Left ventricle myocardium inferior (tissue), 1 donor: ENCODE measurements at regions not wholly inside any gene's neighbourhood (a gene's known extent, or its start where the extent isn't known, plus 50 kb on each side); places are given as distances from the start of the nearest gene placed in this dataset.

Experiments
- DNase-seq: peaks from one replicate; pipeline ENCODE4 v3.0.0-alpha.2; 2020
- H3K27ac ChIP-seq: fragments of 200-600 bp; replicated peaks from 2 replicates; pipeline ENCODE4 v1.8.0; 2021
- H3K27me3 ChIP-seq: fragments of 200-600 bp; 2 replicates; pipeline ENCODE4 v1.8.0; 2021; ENCODE audit warnings: low read depth
- H3K36me3 ChIP-seq: fragments of 200-600 bp; 2 replicates; pipeline ENCODE4 v1.8.0; 2021
- H3K4me1 ChIP-seq: fragments of 200-600 bp; 2 replicates; pipeline ENCODE4 v1.8.0; 2021
- H3K4me3 ChIP-seq: fragments of 200-600 bp; 2 replicates; pipeline ENCODE4 v1.8.0; 2021; ENCODE audit warnings: mild to moderate bottlenecking, moderate library complexity
- H3K9me3 ChIP-seq: fragments of 200-600 bp; replicated peaks from 2 replicates; pipeline ENCODE4 v1.8.0; 2021
- intact Hi-C: fragments of 100-400 bp; cut with micrococcal nuclease; formaldehyde crosslinking; loops from one replicate; pipeline ENCODE4 v1.11.0; 2022
- TF ChIP-seq, protein P1 (sequence below): fragments of 200-600 bp; IDR thresholded peaks from 2 replicates; pipeline ENCODE4 v1.8.0; 2021; ENCODE audit warnings: antibody characterized with exemption, mild to moderate bottlenecking, borderline replicate concordance
- donor health status: DM: no; HTN: yes; CAD: no; lungs with severe emphysema.

DNA sequence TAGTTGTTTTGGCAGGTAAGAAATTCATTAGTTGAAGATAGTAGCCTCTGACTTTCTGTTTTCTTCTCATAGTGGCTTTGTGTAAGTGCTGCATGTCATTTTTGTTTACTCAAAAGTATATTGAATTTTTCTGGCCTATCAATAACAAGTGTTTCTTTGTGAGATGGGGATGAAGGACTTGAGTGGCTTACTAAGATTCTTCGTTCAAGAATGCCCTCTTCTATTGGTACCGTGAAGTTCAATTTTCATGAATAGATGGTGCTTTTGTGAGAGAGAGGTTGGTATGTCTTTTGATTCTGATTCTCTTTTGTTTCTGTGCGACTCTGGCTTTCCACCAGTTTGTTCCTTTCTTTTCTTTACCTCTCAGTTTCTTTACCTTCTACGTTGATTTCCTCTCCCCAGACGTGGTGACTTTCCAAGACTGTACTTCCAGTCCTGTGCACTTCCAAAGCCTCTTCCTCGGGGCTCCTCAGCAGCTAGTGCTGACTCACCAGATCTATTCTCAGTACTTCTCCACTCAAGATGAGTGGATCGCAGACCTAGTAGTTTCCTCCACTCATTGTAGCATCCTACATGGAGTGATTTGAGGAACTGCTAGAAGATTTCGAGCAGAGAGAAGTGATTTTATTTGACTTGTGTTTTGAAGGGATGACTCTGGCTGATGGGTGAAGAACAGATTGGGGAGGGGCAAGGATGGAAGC lies 82.0 kb upstream of the EPHB3 start:
- no peak for DNase-seq
- Histone ChIP-seq H3K4me1 (no peaks in the 10 kb centered on the region), H3K4me3 (no peak overlapping the region), H3K9me3 (peaks cover 17% of the 10 kb centered on the region), H3K27me3 (peaks cover 43% of the 10 kb centered on the region), H3K36me3 (no peaks in the 10 kb centered on the region), H3K27ac (no peak overlapping the region)
- TF ChIP-seq, protein P1, sequence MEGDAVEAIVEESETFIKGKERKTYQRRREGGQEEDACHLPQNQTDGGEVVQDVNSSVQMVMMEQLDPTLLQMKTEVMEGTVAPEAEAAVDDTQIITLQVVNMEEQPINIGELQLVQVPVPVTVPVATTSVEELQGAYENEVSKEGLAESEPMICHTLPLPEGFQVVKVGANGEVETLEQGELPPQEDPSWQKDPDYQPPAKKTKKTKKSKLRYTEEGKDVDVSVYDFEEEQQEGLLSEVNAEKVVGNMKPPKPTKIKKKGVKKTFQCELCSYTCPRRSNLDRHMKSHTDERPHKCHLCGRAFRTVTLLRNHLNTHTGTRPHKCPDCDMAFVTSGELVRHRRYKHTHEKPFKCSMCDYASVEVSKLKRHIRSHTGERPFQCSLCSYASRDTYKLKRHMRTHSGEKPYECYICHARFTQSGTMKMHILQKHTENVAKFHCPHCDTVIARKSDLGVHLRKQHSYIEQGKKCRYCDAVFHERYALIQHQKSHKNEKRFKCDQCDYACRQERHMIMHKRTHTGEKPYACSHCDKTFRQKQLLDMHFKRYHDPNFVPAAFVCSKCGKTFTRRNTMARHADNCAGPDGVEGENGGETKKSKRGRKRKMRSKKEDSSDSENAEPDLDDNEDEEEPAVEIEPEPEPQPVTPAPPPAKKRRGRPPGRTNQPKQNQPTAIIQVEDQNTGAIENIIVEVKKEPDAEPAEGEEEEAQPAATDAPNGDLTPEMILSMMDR, result no peak
- intact Hi-C loops, result no loop called here

DNA sequence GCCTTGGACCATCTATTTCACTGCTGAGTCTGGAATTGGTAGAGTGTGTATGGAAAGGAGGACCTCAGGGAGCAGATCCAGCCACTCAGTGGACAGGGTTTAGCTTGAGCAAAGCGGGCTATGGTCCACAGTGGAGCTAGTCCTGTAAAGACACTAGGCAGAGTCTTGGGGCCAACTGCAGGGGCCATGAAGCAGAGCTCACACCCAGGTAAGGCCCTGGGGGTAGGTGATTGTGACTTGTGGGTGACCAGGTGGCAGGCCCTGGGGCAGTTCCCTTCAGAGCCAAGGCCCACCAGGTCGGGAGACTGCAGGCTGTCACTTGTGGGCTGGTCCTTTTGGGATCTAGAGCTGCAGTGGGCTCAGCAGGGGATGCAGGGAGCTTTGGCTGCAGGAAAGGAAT lies 80.8 kb upstream of the EPHB3 start:
- no peaks in the 10 kb centered on the region for H3K36me3 ChIP-seq
- intact Hi-C loops, result no loop called here
- TF ChIP-seq, protein P1, result no peak
- H3K9me3 ChIP-seq, result peaks cover 15% of the 10 kb centered on the region
- DNase-seq, result no peak
- peaks cover 38% of the 10 kb centered on the region for H3K27me3 ChIP-seq
- H3K4me1 ChIP-seq, result no peaks in the 10 kb centered on the region
- no peak overlapping the region for H3K4me3 ChIP-seq
- no peak overlapping the region for H3K27ac ChIP-seq

DNA sequence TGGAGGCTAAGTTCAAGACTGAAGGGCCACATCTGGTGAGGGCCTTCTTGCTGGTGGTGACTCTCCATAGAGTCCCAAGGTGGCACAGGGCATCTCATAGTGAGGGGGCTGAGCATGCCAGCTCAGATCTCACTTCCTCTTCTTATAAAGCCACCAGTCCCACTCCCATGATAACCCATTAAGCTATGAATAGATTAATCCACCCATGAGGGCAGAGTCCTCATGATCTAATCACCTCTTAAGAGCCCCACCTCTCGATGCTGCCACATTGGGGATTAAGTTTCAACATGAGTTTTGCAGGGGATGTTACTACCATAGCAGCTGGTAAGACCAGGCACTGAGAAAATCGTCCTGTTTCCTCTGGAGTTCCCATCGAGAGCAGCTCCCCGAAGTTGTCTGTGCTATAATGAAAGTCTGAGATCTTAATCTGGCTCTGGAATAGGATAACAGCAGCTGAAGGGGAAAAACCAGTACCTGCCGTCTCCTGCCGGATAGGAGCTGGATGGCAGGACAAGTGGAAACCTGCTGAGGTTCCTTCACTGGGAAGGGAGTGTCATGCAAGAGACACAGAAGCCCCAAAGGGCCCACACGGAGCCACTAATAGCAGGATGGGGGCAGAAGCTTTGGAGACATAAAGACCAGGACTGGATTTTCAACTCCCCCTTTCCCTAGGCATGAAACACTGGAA lies 79.5 kb upstream of the EPHB3 start:
- peaks cover 8% of the 10 kb centered on the region for H3K9me3 ChIP-seq
- peaks cover 43% of the 10 kb centered on the region for H3K27me3 ChIP-seq
- H3K4me1 ChIP-seq, result no peaks in the 10 kb centered on the region
- no peak overlapping the region for H3K27ac ChIP-seq
- no peaks in the 10 kb centered on the region for H3K36me3 ChIP-seq
- H3K4me3 ChIP-seq, result no peak overlapping the region
- DNase-seq, result no peak
- intact Hi-C loops, result no loop called here
- TF ChIP-seq, protein P1, result no peak

DNA sequence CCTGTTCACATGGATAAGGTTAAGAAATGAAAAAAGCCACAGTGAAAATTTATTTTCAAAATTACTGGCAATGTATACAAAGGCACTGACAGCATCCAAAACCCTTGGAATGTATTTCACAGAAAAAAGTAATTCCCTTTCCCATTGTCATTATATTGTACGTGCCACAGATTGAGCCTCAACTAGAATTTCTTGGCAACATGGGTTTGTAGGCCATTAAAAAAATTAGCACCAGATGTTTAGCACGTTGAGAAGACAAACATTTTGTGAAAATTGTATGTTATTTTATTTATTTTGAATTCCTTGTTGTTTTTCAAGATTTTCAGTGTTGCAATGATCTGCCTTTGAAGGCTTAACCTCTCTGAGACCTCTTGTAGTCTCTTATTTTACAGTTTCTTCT lies 76.3 kb upstream of the EPHB3 start:
- intact Hi-C loops, result no loop called here

DNA sequence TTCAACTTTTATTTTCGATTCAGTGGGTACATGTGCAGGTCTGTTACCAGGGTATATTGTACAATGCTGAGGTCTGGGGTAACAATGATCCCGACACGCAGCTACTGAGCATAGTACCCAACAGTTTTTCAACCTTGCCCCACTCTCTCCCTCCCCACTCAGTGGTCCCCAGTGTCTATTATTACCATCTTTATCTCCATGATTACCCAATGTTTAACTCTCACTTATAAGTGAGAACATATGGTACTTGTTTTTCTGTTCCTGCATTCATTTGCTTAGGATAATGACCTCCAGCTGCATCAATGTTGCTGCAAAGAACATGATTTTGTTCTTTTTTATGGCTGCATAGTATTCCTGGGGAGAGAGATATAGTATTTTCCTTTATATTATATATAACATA lies 75.7 kb upstream of the EPHB3 start:
- H3K36me3 ChIP-seq, result no peaks in the 10 kb centered on the region
- no peaks in the 10 kb centered on the region for H3K9me3 ChIP-seq
- no peaks in the 10 kb centered on the region for H3K4me1 ChIP-seq
- TF ChIP-seq, protein P1, result no peak
- intact Hi-C loops, result no loop called here
- H3K27me3 ChIP-seq, result peaks cover 67% of the 10 kb centered on the region
- H3K4me3 ChIP-seq, result no peak overlapping the region
- H3K27ac ChIP-seq, result no peak overlapping the region
- DNase-seq, result no peak

More for the DNA sequence above, 76.3 kb upstream of the EPHB3 start:
- Histone ChIP-seq H3K4me3 (no peak overlapping the region), H3K27ac (no peak overlapping the region), H3K9me3 (no peaks in the 10 kb centered on the region), H3K4me1 (no peaks in the 10 kb centered on the region), H3K36me3 (no peaks in the 10 kb centered on the region), H3K27me3 (peaks cover 66% of the 10 kb centered on the region)
- DNase-seq, result no peak
- TF ChIP-seq, protein P1, result no peak
